ENCODE measurements at regions not wholly inside any gene's neighbourhood (a gene's known extent, or its start where the extent isn't known, plus 50 kb on each side); places are given as distances from the start of the nearest gene placed in this dataset.

- no peak for DNase-seq (ENCODE audit: low spot score)
These were observed 351.9 kb downstream of the EPM2A start for GRCh38 chr6:145383428-145383827.

GRCh38 chr6:145384503-145384902, 350.8 kb downstream of the EPM2A start:
- DNase-seq (ENCODE audit: low spot score): no peak

GRCh38 chr6:145396499-145396898, 338.8 kb downstream of the EPM2A start:
- no peak for DNase-seq (ENCODE audit: low spot score)

GRCh38 chr6:145400508-145400907, 334.8 kb downstream of the EPM2A start:
- DNase-seq (ENCODE audit: low spot score): no peak

- DNase-seq (ENCODE audit: low spot score): no peak
These were observed 330.2 kb downstream of the EPM2A start for GRCh38 chr6:145405006-145405551.

GRCh38 chr6:145406783-145407182, 328.5 kb downstream of the EPM2A start:
- DNase-seq (ENCODE audit: low spot score): no peak

- DNase-seq (ENCODE audit: low spot score): no peak
These were observed 319.7 kb downstream of the EPM2A start for GRCh38 chr6:145415616-145416015.

- DNase-seq (ENCODE audit: low spot score): no peak
These were observed 314.7 kb downstream of the EPM2A start for GRCh38 chr6:145420599-145420998.

- DNase-seq (ENCODE audit: low spot score): no peak
These were observed 311.4 kb downstream of the EPM2A start for GRCh38 chr6:145423936-145424335.

- DNase-seq (ENCODE audit: low spot score): no peak
These were observed 308.1 kb downstream of the EPM2A start for GRCh38 chr6:145427232-145427631.

- DNase-seq (ENCODE audit: low spot score): no peak
These were observed 306.6 kb downstream of the EPM2A start for GRCh38 chr6:145428706-145429105.

- no peak for DNase-seq (ENCODE audit: low spot score)
These were observed 293.2 kb downstream of the EPM2A start for GRCh38 chr6:145442110-145442509.

GRCh38 chr6:145445674-145446073, 289.6 kb downstream of the EPM2A start:
- no peak for DNase-seq (ENCODE audit: low spot score)

- DNase-seq (ENCODE audit: low spot score): no peak
These were observed 284.3 kb downstream of the EPM2A start for GRCh38 chr6:145451029-145451428.

GRCh38 chr6:145453376-145453775, 281.9 kb downstream of the EPM2A start:
- no peak for DNase-seq (ENCODE audit: low spot score)

- DNase-seq (ENCODE audit: low spot score): no peak
These were observed 281.3 kb downstream of the EPM2A start for GRCh38 chr6:145454006-145454405.

GRCh38 chr6:145457556-145457955, 277.8 kb downstream of the EPM2A start:
- DNase-seq (ENCODE audit: low spot score): no peak

GRCh38 chr6:145468534-145468933, 266.8 kb downstream of the EPM2A start:
- DNase-seq (ENCODE audit: low spot score): no peak

- no peak for DNase-seq (ENCODE audit: low spot score)
These were observed 266.3 kb downstream of the EPM2A start for GRCh38 chr6:145469021-145469420.

- DNase-seq (ENCODE audit: low spot score): no peak
These were observed 259.4 kb downstream of the EPM2A start for GRCh38 chr6:145475794-145476396.

GRCh38 chr6:145480024-145480423, 255.3 kb downstream of the EPM2A start:
- no peak for DNase-seq (ENCODE audit: low spot score)

GRCh38 chr6:145483191-145483996, 251.9 kb downstream of the EPM2A start:
- DNase-seq (ENCODE audit: low spot score): no peak

GRCh38 chr6:145485288-145485687, 250.0 kb downstream of the EPM2A start:
- no peak for DNase-seq (ENCODE audit: low spot score)

All from COLO829 (cell line).